NCI-H1694 (cell line): ENCODE measurements at regions not wholly inside any gene's neighbourhood (a gene's known extent, or its start where the extent isn't known, plus 50 kb on each side); places are given as distances from the start of the nearest gene placed in this dataset.
"Not testable (repeated sequence)": the region's sequence is repeated elsewhere in the genome, so short reads cannot be mapped to it uniquely, and the experiment has no call there.

Experiments used
- DNase-seq: peaks from one replicate; lab custom pipeline; 2025; lab: John Stamatoyannopoulos, UW

DNA sequence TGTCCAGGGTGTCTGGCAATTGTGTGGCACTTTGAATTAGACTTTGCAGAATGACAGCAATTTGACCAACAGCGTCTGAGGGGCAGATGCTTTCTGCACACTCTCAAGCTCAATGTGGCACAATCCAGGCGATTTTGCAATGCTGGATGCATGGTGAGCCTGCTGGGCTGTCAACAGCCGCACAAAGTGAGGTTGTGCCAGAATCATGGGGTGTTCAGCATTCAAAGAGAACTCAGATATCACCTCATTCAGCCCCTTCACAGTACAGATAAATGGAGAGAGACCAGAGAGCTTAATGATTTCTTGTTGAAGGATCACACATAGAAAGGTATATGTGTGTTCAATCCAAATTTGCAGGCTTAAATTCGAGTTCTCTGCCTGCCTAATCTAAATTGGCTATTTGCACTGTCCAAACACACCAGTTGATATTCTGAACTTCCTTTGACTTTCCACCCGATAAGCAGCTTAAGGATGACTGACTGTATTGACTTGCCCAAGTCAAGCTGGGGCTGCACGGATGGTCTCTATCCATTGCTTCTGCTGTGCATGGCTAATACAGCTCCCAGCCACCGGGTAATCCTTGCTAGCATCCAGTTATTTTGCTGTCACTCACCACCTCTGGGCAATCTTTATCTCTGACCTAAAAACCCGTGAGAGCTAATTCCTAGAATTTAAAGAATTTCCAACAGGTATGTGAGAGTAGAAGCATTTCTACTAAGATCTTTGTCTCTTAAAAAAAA is 157.9 kb upstream of the TAS2R1 start:
- no peak for DNase-seq

GRCh38 chr5:9786380-9787360 is 156.5 kb upstream of the TAS2R1 start:
- no peak for DNase-seq

- no peak for DNase-seq
These were observed 155.6 kb upstream of the TAS2R1 start for GRCh38 chr5:9785751-9786150.

- no peak for DNase-seq
These were observed 154.1 kb upstream of the TAS2R1 start for GRCh38 chr5:9784231-9784630.

DNA sequence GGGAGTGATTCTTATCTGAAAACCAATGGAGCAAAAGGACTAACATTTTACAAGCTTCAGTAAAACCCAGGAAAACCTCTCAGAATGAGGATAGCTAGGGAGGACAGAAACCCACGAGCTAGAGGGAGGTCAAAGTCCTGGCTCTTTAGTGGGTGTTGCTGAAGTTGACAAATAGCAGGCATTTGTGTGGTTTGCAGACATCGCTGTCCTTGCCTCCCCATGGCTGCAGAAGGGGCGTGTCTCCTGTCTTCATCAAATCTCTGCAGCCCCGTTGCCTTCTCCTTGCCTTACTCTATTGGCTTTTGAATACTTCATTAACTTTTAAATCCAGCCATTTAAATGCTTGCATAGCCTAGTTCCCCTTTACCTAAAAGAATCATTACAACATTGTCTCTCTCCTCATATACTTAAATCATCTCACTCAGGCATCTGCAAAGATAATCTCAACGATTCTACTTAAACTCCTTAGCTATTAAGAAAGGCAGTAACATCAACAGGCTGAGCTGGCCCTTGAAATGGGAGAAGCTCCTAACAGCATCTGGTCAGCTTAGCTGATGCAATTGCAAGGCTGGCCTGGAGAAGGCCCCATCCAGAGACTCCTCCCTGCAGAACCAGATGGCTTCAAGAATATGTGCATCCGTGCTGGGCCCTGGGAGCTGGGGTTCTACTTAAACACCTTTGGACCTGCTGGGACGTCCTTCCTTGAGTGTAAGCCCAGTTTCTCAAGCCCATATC is 152.8 kb upstream of the TAS2R1 start:
- DNase-seq: no peak

DNA sequence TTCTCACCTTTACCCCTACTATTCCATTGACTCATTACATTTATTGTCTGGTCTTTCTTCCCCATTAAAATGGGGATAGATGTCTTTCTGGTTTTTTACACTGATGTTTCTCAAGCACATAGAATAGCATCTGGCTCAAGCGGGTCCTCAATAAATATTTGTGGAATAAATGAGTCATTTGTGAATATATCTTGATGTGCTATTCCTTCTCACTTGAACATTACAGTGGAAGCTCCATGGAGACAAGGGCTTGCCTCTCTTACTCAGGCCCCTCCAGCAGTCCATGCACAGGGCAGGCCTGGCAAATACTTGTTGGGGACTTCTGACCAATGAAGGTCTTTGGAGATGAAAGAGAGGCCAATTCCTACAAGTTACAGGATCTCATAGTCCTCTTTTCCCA is 151.7 kb upstream of the TAS2R1 start:
- DNase-seq: no peak

GRCh38 chr5:9781275-9781674 is 151.1 kb upstream of the TAS2R1 start:
- no peak for DNase-seq

GRCh38 chr5:9780501-9780900 is 150.3 kb upstream of the TAS2R1 start:
- no peak for DNase-seq

DNA sequence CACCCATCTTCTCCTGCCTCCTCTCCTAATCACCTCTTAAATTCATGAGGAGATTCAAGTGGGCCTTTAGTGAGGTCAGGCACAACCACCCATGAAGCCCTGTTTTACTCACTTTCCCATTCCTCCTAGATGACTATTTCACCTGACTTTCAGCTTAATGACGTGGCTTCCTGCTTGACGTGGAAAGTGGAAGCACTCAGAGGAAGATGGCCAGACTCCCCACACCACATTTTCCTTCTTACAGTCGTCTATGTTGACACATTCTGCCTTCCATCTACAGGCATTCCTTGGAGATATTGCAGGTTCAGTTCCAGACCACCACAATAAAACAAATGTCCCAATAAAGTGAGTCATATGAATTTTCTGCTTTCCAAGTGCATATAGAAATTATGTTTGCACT is 146.4 kb upstream of the TAS2R1 start:
- DNase-seq: no peak

GRCh38 chr5:9775339-9775738 is 145.2 kb upstream of the TAS2R1 start:
- no peak for DNase-seq

GRCh38 chr5:9774472-9775079 is 144.4 kb upstream of the TAS2R1 start:
- DNase-seq: no peak

GRCh38 chr5:9771079-9771478 is 140.9 kb upstream of the TAS2R1 start:
- no peak for DNase-seq

GRCh38 chr5:9766581-9766980 is 136.4 kb upstream of the TAS2R1 start:
- no peak for DNase-seq

DNA sequence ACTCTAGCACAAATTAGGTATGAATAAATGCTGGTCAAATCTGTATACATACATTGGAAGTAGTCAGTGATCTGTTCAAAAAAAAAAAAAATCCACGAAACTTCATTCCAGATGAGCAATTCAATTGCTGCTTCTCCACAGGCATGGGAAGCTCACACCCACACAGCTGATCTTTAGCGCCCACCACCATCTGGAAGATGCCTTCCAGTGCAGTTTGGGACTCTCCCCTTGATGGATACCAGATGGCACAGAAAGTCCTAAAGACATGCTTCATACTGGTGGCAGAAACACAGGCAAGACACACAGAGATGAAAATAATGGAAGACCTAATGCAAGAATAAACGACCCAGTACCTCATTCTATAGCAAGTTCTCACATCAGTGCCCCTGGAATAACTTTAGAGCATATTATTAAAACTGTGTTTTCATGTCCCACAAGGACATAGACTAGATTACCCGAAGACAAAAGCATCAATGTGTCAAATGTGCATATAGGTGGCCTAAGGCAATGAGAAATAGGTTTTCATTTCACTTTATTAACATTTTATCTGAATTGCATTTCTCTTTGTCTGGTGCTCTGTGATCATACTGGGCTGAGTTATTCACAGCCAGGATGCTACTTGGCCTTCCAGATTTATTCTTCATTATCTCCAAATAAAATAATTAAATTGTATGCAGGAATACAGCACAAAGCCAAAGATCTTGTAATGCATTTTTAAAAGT is 135.4 kb upstream of the TAS2R1 start:
- DNase-seq: no peak

DNA sequence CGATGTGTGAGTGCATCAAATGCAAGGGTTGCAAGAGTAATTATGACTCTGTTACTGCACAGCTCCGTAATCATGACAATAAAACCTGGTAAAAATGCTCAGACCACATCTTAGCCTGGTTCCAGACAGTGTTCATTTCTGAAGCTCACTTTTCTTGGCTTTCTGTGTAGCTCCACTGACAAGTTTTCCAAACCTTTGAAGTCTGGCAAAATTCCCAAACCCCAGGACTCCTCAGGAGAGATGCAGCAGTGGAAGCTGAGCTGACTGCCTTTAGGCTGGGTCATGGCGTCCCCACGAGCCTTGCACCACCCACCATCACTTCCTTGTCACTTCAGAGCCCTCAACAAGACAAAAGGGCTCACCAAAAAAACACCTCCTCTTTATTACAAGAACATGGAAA is 131.6 kb upstream of the TAS2R1 start:
- no peak for DNase-seq

DNA sequence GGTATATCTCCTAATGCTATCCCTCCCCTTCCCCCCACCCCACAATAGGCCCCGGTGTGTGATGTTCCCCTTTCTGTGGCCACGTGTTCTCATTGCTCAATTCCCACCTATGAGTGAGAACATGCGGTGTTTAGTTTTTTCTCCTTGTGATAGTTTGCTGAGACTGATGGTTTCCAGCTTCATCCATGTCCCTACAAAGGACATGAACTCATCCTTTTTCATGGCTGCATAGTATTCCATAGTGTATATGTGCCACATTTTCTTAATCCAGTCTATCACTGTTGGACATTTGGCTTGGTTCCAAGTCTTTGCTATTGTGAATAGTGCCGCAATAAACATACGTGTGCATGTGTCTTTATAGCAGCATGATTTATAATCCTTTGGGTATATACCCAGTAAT is 122.5 kb upstream of the TAS2R1 start:
- not testable (repeated sequence) for DNase-seq

DNA sequence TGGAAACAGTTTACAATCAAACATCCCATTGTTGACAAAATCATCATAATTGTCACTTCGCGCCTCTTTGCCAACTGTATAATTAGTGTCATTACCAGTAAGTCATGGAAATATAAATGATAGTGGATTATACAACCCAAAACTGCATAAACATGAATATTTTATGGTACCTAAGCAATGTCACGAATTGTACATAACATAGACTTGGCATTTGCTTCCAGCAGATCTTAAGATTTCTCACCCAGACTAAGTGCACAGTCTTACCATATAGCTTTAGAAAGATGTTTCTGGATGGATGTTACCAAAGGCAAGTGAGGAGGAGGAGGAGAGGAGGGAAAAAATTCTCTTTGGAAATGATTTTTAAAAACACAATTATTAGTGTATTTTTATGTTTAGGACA is 113.4 kb upstream of the TAS2R1 start:
- no peak for DNase-seq

DNA sequence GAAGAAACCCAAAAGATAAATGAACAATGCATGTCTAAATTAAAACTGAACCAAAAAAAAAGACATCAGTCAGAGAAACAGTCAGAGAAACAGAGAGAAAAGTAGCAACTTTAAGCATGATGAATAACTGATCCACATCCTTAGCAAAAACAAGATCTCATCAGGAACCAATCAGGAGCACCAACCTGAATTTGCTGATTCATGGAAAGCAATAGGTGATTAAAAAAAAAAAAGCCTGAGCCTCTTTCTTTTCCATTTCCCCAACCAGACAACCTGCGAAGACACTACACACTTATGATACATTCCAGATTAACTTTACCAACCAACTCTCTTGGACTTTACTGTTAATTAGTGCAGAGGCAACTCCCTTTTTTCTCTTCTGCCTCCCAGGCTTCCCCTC is 112.7 kb upstream of the TAS2R1 start:
- no peak for DNase-seq

- no peak for DNase-seq
These were observed 109.0 kb upstream of the TAS2R1 start for GRCh38 chr5:9739135-9739534.

DNA sequence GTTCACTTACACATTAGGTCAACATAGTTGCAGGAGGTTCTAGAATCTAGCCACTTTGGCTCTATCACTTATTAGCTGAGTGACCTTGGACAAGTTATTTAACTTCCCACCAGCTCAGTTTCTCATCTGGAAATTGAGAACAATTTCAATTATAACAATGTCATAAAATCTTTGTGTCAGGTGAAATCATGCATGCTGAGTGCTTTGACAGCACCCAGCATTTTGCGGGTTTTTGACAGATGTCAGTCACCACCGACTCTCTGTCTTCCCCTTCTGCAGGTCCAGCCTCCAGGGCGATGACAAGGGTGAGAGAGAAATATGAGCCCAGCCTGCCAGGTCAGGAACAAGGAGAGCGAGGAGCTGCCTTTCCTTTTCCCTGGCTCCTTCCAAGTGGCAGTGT is 107.1 kb upstream of the TAS2R1 start:
- no peak for DNase-seq

GRCh38 chr5:9733486-9733885 is 103.3 kb upstream of the TAS2R1 start:
- DNase-seq: no peak
